ENCODE measurements at regions not wholly inside any gene's neighbourhood (a gene's known extent, or its start where the extent isn't known, plus 50 kb on each side); places are given as distances from the start of the nearest gene placed in this dataset.

- no peak overlapping the region for H3K4me3 ChIP-seq (ENCODE audit: low read depth, low read length)
- no peak for DNase-seq (ENCODE audit: low read depth)
- no peak for TF ChIP-seq CTCF (IDR thresholded peaks at IDR 0.05; ENCODE audit: low read depth, low read length, missing control alignments)
Measured at GRCh38 chr11:15816260-15816871, 540.0 kb downstream of the SOX6 start.

GRCh38 chr11:15817001-15817400, 539.3 kb downstream of the SOX6 start:
- H3K4me3 ChIP-seq (ENCODE audit: low read depth, low read length), result no peak overlapping the region
- DNase-seq (ENCODE audit: low read depth), result no peak
- no peak for TF ChIP-seq CTCF (IDR thresholded peaks at IDR 0.05; ENCODE audit: low read depth, low read length, missing control alignments)

GRCh38 chr11:15818132-15818842, 538.1 kb downstream of the SOX6 start:
- TF ChIP-seq CTCF (IDR thresholded peaks at IDR 0.05; ENCODE audit: low read depth, low read length, missing control alignments), result no peak

GRCh38 chr11:15819679-15820286, 536.6 kb downstream of the SOX6 start:
- TF ChIP-seq CTCF (IDR thresholded peaks at IDR 0.05; ENCODE audit: low read depth, low read length, missing control alignments), result peak; percentile 98
- no peak overlapping the region for H3K4me3 ChIP-seq (ENCODE audit: low read depth, low read length)
- DNase-seq (ENCODE audit: low read depth), result no peak

More at GRCh38 chr11:15818132-15818842, 538.1 kb downstream of the SOX6 start:
- no peak overlapping the region for H3K4me3 ChIP-seq (ENCODE audit: low read depth, low read length)
- no peak for DNase-seq (ENCODE audit: low read depth)

- TF ChIP-seq CTCF (IDR thresholded peaks at IDR 0.05; ENCODE audit: low read depth, low read length, missing control alignments), result no peak
- no peak for DNase-seq (ENCODE audit: low read depth)
- no peak overlapping the region for H3K4me3 ChIP-seq (ENCODE audit: low read depth, low read length)
Measured at GRCh38 chr11:15821451-15821850, 534.9 kb downstream of the SOX6 start.

- TF ChIP-seq CTCF (IDR thresholded peaks at IDR 0.05; ENCODE audit: low read depth, low read length, missing control alignments), result no peak
- H3K4me3 ChIP-seq (ENCODE audit: low read depth, low read length), result no peak overlapping the region
- DNase-seq (ENCODE audit: low read depth), result no peak
Measured at GRCh38 chr11:15824060-15824459, 532.3 kb downstream of the SOX6 start.
